PFSK-1 (cell line): ENCODE measurements at regions not wholly inside any gene's neighbourhood (a gene's known extent, or its start where the extent isn't known, plus 50 kb on each side); places are given as distances from the start of the nearest gene placed in this dataset.

ENCODE experiments used
- FOXP2 ChIP-seq: optimal IDR thresholded peaks from 2 replicates; pipeline ENCODE3; 2011; ENCODE audit warnings: borderline replicate concordance, control low read depth, inconsistent platforms; ENCODE audit not compliant: insufficient read depth; ENCODE audit errors: extremely low read length, extremely low read depth
- POLR2AphosphoS5 ChIP-seq: IDR thresholded peaks from 2 replicates; pipeline ENCODE4 v1.6.1; 2012; ENCODE audit warnings: low read depth, mild to moderate bottlenecking, control low read depth, low read length, moderate library complexity
- REST ChIP-seq, 2 experiments: IDR thresholded peaks; 2 replicates each; pipeline versions ENCODE4 v1.6.1 to v1.8.0; 2011 to 2012; ENCODE audit warnings: low read depth in 2 of 2, low read length in 2 of 2, control low read depth in 1 of 2, inconsistent platforms in 1 of 2, mild to moderate bottlenecking in 1 of 2, moderate library complexity in 1 of 2; ENCODE audit not compliant: insufficient read depth in 1 of 2
- SIN3A ChIP-seq: IDR thresholded peaks from 2 replicates; pipeline ENCODE4 v1.6.1; 2012; ENCODE audit warnings: mild to moderate bottlenecking, low read length, moderate library complexity, borderline replicate concordance; ENCODE audit not compliant: insufficient read depth
- TAF1 ChIP-seq: IDR thresholded peaks from 2 replicates; pipeline ENCODE4 v1.6.1; 2012; ENCODE audit warnings: low read length, control low read depth, borderline replicate concordance; ENCODE audit not compliant: insufficient read depth

- TF ChIP-seq SIN3A: no peak
- no peak for TF ChIP-seq REST (IDR thresholded peaks at IDR 0.05; ENCODE audit: insufficient read depth in 1 of 2, low read depth in 2 of 2, low read length in 2 of 2)
Observed at GRCh38 chr10:29862923-29863614, 196.3 kb downstream of the JCAD start.

- TF ChIP-seq REST (IDR thresholded peaks at IDR 0.05; ENCODE audit: insufficient read depth in 1 of 2, low read depth in 2 of 2, low read length in 2 of 2) (no peak), TAF1 (no peak), SIN3A (no peak), POLR2AphosphoS5 (no peak), FOXP2 (no peak)
Observed at GRCh38 chr10:29861811-29862505, 197.4 kb downstream of the JCAD start.

- peak; percentile 74 for TF ChIP-seq FOXP2
- TF ChIP-seq TAF1: no peak
- no peak for TF ChIP-seq SIN3A
Observed at GRCh38 chr10:29860166-29860565, 199.2 kb downstream of the JCAD start.

GRCh38 chr10:29859521-29860130, 199.8 kb downstream of the JCAD start:
- TF ChIP-seq POLR2AphosphoS5 (no peak), FOXP2 (no peak), REST (IDR thresholded peaks at IDR 0.05; ENCODE audit: insufficient read depth in 1 of 2, low read depth in 2 of 2, low read length in 2 of 2) (no peak), TAF1 (no peak)

GRCh38 chr10:29858702-29859267, 200.6 kb downstream of the JCAD start:
- TF ChIP-seq SIN3A: no peak
- TF ChIP-seq FOXP2: no peak
- no peak for TF ChIP-seq REST (IDR thresholded peaks at IDR 0.05; ENCODE audit: insufficient read depth in 1 of 2, low read depth in 2 of 2, low read length in 2 of 2)
- TF ChIP-seq TAF1: no peak
- TF ChIP-seq POLR2AphosphoS5: no peak
